WTC11 (cell line): ENCODE measurements at regions not wholly inside any gene's neighbourhood (a gene's known extent, or its start where the extent isn't known, plus 50 kb on each side); places are given as distances from the start of the nearest gene placed in this dataset.

Experiments
- ATAC-seq: fragments of 200-7000 bp; cut with Tn5 transposase; 2 replicates; pipeline ENCODE4 v1.10.0; 2021; ENCODE audit warnings: mild to moderate bottlenecking, moderate library complexity
- CTCF ChIA-PET: fragments of 300-600 bp; sonication (Branson Sonifier 250); formaldehyde crosslinking; loops from one replicate; lab custom pipeline; 2021; ENCODE audit warnings: antibody characterized with exemption; lab: Charles Lee
- POLR2A ChIA-PET: fragments of 350-600 bp; sonication (Branson Sonifier 250); formaldehyde crosslinking; loops from one replicate; lab custom pipeline; 2021; ENCODE audit warnings: antibody characterized with exemption; lab: Charles Lee
- DNase-seq: peaks from one replicate; pipeline ENCODE4 v3.0.0; 2021; ENCODE audit warnings: low spot score
- H3K27ac Mint-ChIP-seq: 2 replicates; pipeline ENCODE4 v1.8.0; 2021; ENCODE audit warnings: mixed read lengths
- H3K27me3 Mint-ChIP-seq: 2 replicates; pipeline ENCODE4 v1.8.0; 2021; ENCODE audit warnings: low read depth, mild to moderate bottlenecking, moderate library complexity, mixed read lengths
- H3K36me3 Mint-ChIP-seq: 2 replicates; pipeline ENCODE4 v1.8.0; 2021; ENCODE audit warnings: mixed read lengths
- H3K4me1 Mint-ChIP-seq: 2 replicates; pipeline ENCODE4 v1.8.0; 2022; ENCODE audit warnings: mixed read lengths
- H3K4me3 Mint-ChIP-seq: 2 replicates; pipeline ENCODE4 v1.8.0; 2021; ENCODE audit warnings: mild to moderate bottlenecking, moderate library complexity, mixed read lengths
- H3K9me3 Mint-ChIP-seq: 2 replicates; pipeline ENCODE4 v1.8.0; 2021; ENCODE audit warnings: mixed read lengths
- E2F4 ChIP-seq: sonication (generic); formaldehyde crosslinking; IDR thresholded peaks from 2 replicates; pipeline ENCODE4 v1.8.1; 2022; ENCODE audit warnings: low read depth, mild to moderate bottlenecking, moderate library complexity, missing genetic modification reagents, borderline replicate concordance
- FOXJ3 ChIP-seq: sonication (generic); formaldehyde crosslinking; IDR thresholded peaks from 2 replicates; pipeline ENCODE4 v1.9.0; 2021; ENCODE audit warnings: missing genetic modification reagents, mild to moderate bottlenecking, borderline replicate concordance
- FOXP4 ChIP-seq: sonication (generic); formaldehyde crosslinking; IDR thresholded peaks from 2 replicates; pipeline ENCODE4 v1.8.0; 2022; ENCODE audit warnings: mild to moderate bottlenecking, missing genetic modification reagents
- GABPB1 ChIP-seq: sonication (generic); formaldehyde crosslinking; IDR thresholded peaks from 2 replicates; pipeline ENCODE4 v1.8.1; 2023; ENCODE audit warnings: mild to moderate bottlenecking, missing genetic modification reagents
- IRF2 ChIP-seq: sonication (generic); formaldehyde crosslinking; IDR thresholded peaks from 2 replicates; pipeline ENCODE4 v1.8.0; 2022; ENCODE audit warnings: low read depth, missing genetic modification reagents, borderline replicate concordance
- KAT7 ChIP-seq: sonication (generic); formaldehyde crosslinking; IDR thresholded peaks from 2 replicates; pipeline ENCODE4 v1.8.1; 2023; ENCODE audit warnings: missing genetic modification reagents, mild to moderate bottlenecking, borderline replicate concordance
- MAX ChIP-seq: sonication (generic); formaldehyde crosslinking; IDR thresholded peaks from 2 replicates; pipeline ENCODE4 v1.8.0; 2022; ENCODE audit warnings: mild to moderate bottlenecking, missing genetic modification reagents
- NFE2L1 ChIP-seq: sonication (generic); formaldehyde crosslinking; IDR thresholded peaks from 2 replicates; pipeline ENCODE4 v1.8.1; 2023; ENCODE audit warnings: missing genetic modification reagents
- SMAD4 ChIP-seq: sonication (generic); formaldehyde crosslinking; IDR thresholded peaks from 2 replicates; pipeline ENCODE4 v1.8.0; 2022; ENCODE audit warnings: mild to moderate bottlenecking, missing genetic modification reagents
- TEAD4 ChIP-seq: sonication (generic); formaldehyde crosslinking; IDR thresholded peaks from 2 replicates; pipeline ENCODE4 v1.8.0; 2022; ENCODE audit warnings: mild to moderate bottlenecking, missing genetic modification reagents
- USF1 ChIP-seq: sonication (generic); formaldehyde crosslinking; IDR thresholded peaks from 2 replicates; pipeline ENCODE4 v1.8.0; 2022; ENCODE audit warnings: mild to moderate bottlenecking, missing genetic modification reagents
- ZNF425 ChIP-seq: fragments of 250-450 bp; sonication (Bioruptor Pico); conservative IDR thresholded peaks from 2 replicates; pipeline ENCODE4 v1.9.0; 2021; ENCODE audit warnings: mild to moderate bottlenecking
- TF ChIP-seq, protein P1 (sequence below): fragments of 250-450 bp; sonication (Bioruptor Pico); IDR thresholded peaks from 2 replicates; pipeline ENCODE4 v1.9.0; 2021; ENCODE audit warnings: mild to moderate bottlenecking, borderline replicate concordance
- TF ChIP-seq, protein P2 (sequence below): sonication (generic); formaldehyde crosslinking; conservative IDR thresholded peaks from 2 replicates; pipeline ENCODE4 v1.8.1; 2022; ENCODE audit warnings: mild to moderate bottlenecking, missing genetic modification reagents
- TF ChIP-seq, protein P3 (sequence below): fragments of 250-450 bp; sonication (Bioruptor Pico); IDR thresholded peaks from 2 replicates; pipeline ENCODE4 v2.1.2; 2022; ENCODE audit warnings: mild to moderate bottlenecking, moderate library complexity

DNA sequence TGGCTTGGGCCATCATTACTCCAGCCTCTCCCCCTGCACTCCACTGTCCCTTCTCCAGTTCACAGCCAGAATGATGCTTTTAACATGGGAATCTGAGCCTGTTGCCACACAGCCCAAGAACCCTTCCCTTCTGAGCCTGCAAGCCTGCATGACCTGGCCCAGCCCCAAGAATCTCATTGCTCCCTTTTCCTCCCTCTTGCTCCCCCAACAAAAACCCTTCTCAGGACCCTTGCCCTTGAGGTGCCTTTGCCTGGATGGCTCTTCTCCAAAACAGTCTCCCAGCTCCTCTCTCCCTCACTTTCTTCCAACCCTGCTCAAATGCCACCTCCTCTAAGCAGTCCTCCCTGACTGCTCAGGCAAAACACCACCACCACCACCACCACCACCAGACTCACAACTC lies 157.2 kb downstream of the ANKRD60 start:
- DNase-seq, result no peak
- Mint-ChIP-seq H3K4me1 (peaks cover 9% of the 10 kb centered on the region), H3K36me3 (no peaks in the 10 kb centered on the region), H3K9me3 (peaks cover 5% of the 10 kb centered on the region; the same call in 1 of the 2 replicates), H3K27me3 (peaks cover 2% of the 10 kb centered on the region), H3K4me3 (no peak overlapping the region), H3K27ac (no peak overlapping the region)
- CTCF ChIA-PET, result no interaction called here
- POLR2A ChIA-PET, result no interaction called here
- no peak for TF ChIP-seq ZNF425 (CRISPR knock-in tag)
- TF ChIP-seq FOXJ3 (CRISPR knock-in tag), result no peak
- no peak for TF ChIP-seq IRF2 (CRISPR knock-in tag)
- TF ChIP-seq TEAD4, result no peak
- TF ChIP-seq, protein P1, sequence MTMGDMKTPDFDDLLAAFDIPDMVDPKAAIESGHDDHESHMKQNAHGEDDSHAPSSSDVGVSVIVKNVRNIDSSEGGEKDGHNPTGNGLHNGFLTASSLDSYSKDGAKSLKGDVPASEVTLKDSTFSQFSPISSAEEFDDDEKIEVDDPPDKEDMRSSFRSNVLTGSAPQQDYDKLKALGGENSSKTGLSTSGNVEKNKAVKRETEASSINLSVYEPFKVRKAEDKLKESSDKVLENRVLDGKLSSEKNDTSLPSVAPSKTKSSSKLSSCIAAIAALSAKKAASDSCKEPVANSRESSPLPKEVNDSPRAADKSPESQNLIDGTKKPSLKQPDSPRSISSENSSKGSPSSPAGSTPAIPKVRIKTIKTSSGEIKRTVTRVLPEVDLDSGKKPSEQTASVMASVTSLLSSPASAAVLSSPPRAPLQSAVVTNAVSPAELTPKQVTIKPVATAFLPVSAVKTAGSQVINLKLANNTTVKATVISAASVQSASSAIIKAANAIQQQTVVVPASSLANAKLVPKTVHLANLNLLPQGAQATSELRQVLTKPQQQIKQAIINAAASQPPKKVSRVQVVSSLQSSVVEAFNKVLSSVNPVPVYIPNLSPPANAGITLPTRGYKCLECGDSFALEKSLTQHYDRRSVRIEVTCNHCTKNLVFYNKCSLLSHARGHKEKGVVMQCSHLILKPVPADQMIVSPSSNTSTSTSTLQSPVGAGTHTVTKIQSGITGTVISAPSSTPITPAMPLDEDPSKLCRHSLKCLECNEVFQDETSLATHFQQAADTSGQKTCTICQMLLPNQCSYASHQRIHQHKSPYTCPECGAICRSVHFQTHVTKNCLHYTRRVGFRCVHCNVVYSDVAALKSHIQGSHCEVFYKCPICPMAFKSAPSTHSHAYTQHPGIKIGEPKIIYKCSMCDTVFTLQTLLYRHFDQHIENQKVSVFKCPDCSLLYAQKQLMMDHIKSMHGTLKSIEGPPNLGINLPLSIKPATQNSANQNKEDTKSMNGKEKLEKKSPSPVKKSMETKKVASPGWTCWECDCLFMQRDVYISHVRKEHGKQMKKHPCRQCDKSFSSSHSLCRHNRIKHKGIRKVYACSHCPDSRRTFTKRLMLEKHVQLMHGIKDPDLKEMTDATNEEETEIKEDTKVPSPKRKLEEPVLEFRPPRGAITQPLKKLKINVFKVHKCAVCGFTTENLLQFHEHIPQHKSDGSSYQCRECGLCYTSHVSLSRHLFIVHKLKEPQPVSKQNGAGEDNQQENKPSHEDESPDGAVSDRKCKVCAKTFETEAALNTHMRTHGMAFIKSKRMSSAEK (CRISPR knock-in tag), result no peak
- no peak for TF ChIP-seq FOXP4 (CRISPR knock-in tag)
- TF ChIP-seq MAX, result no peak
- TF ChIP-seq GABPB1 (CRISPR knock-in tag), result no peak
- no peak for TF ChIP-seq KAT7 (CRISPR knock-in tag)
- no peak for TF ChIP-seq E2F4
- TF ChIP-seq SMAD4 (CRISPR knock-in tag), result no peak
- TF ChIP-seq, protein P2, sequence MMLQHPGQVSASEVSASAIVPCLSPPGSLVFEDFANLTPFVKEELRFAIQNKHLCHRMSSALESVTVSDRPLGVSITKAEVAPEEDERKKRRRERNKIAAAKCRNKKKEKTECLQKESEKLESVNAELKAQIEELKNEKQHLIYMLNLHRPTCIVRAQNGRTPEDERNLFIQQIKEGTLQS (CRISPR knock-in tag), result no peak
- ATAC-seq, result no peak

DNA sequence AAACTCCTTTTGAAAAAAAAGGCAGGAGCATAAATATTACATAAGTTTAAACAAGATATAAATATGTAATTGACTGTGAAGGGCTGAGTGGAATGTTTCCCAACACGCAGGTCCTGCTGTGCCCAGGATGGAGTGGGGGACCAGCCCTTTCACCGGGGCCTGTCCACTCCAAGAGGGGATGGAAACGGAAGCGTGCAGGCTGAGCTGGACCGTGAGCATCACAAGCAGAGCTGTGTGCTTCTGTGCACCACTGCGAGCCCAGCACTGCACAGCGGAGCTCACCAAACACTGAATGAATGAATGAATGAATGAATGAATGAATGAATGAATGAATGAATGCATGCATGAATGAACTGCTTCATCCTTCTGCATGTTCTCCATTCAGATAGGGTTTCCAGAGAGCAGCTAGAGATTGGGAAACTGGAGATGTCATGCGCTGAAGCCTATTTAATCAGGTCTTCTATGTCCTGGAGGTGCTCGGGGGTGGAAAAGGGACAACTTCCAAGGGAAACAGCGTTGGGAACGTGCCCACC lies 157.7 kb downstream of the ANKRD60 start:
- TF ChIP-seq NFE2L1 (CRISPR knock-in tag) (no peak), USF1 (CRISPR knock-in tag) (no peak), SMAD4 (CRISPR knock-in tag) (no peak)
- TF ChIP-seq, protein P3, sequence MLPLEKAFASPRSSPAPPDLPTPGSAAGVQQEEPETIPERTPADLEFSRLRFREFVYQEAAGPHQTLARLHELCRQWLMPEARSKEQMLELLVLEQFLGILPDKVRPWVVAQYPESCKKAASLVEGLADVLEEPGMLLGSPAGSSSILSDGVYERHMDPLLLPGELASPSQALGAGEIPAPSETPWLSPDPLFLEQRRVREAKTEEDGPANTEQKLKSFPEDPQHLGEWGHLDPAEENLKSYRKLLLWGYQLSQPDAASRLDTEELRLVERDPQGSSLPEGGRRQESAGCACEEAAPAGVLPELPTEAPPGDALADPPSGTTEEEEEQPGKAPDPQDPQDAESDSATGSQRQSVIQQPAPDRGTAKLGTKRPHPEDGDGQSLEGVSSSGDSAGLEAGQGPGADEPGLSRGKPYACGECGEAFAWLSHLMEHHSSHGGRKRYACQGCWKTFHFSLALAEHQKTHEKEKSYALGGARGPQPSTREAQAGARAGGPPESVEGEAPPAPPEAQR (CRISPR knock-in tag), result no peak
- TF ChIP-seq, all 79 proteins: peak for 0

More for the DNA sequence above, 157.7 kb downstream of the ANKRD60 start:
- Mint-ChIP-seq H3K27ac (no peak overlapping the region), H3K36me3 (no peaks in the 10 kb centered on the region), H3K4me3 (no peak overlapping the region), H3K4me1 (peaks cover 9% of the 10 kb centered on the region), H3K9me3 (peaks cover 5% of the 10 kb centered on the region; the same call in 1 of the 2 replicates), H3K27me3 (peaks cover 2% of the 10 kb centered on the region)
- DNase-seq, result no peak
- ChIA-PET CTCF (no interaction called here), POLR2A (no interaction called here)
- no peak for ATAC-seq
